Fibroblast of the aortic adventitia (primary cell): ENCODE measurements at regions not wholly inside any gene's neighbourhood (a gene's known extent, or its start where the extent isn't known, plus 50 kb on each side); places are given as distances from the start of the nearest gene placed in this dataset. TPM values are rescaled to one million over a fixed set of nuclear protein-coding genes. Genes with fewer than 3 reads are reported as not detected.
"Not testable (repeated sequence)": the region's sequence is repeated elsewhere in the genome, so short reads cannot be mapped to it uniquely, and the experiment has no call there.

Source experiments
- DNase-seq: peaks from one replicate; pipeline ENCODE4 v3.0.0-alpha.2; 2010; ENCODE audit warnings: low read depth
- H3K4me3 ChIP-seq: 2 replicates; pipeline ENCODE4 v1.5.1; 2011; ENCODE audit warnings: low read depth, mild to moderate bottlenecking, control low read depth, low read length, moderate library complexity
- small RNA-seq: library from RNA; depleted of rRNA; stranded (forward); fragments of <200 nt; gene quantifications from one replicate; pipeline ENCODE3, GENCODE V24; 2012
- TF ChIP-seq, protein P1 (sequence below): IDR thresholded peaks from 2 replicates; pipeline ENCODE4 v1.5.1; 2011; ENCODE audit warnings: mild to moderate bottlenecking, low read length, control low read depth, inconsistent platforms; ENCODE audit not compliant: insufficient read depth

DNA sequence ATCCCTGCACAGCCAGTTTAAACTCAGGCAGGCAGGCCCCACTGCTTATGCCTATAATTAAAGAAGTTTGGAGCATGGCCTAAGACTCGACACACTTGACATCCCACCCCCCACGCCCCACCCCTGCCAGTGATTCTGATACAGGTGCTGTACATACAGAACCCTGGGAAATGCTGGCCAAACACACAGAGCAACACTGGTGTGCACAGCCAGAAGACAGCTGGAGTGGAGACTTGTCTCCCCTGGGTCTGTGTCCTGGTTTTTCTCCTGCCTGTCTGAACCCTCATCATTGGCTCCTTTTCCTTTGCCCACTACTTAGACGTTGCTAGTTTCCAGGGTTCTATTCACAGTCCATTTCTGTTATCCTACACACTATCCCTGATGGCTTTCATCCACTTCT is 76.8 kb downstream of the DLEU7 start:
- H3K4me3 ChIP-seq = no peak overlapping the region
- no peak for DNase-seq
- TF ChIP-seq, protein P1, sequence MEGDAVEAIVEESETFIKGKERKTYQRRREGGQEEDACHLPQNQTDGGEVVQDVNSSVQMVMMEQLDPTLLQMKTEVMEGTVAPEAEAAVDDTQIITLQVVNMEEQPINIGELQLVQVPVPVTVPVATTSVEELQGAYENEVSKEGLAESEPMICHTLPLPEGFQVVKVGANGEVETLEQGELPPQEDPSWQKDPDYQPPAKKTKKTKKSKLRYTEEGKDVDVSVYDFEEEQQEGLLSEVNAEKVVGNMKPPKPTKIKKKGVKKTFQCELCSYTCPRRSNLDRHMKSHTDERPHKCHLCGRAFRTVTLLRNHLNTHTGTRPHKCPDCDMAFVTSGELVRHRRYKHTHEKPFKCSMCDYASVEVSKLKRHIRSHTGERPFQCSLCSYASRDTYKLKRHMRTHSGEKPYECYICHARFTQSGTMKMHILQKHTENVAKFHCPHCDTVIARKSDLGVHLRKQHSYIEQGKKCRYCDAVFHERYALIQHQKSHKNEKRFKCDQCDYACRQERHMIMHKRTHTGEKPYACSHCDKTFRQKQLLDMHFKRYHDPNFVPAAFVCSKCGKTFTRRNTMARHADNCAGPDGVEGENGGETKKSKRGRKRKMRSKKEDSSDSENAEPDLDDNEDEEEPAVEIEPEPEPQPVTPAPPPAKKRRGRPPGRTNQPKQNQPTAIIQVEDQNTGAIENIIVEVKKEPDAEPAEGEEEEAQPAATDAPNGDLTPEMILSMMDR = no peak

DNA sequence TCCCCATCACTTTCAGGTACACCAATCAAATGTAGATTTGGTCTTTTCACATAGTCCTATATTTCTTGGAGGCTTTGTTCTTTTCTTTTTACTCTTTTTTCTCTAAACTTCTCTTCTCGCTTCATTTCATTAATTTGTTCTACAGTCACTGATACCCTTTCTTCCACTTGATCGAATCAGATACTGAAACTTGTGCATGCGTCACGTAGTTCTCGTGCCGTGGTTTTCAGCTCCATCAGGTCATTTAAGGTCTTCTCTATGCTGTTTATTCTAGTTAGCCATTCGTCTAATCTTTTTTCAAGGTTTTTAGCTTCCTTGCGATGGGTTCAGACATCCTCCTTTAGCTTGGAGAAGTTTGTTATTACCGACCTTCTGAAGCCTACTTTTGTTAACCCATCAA is 70.6 kb downstream of the DLEU7 start:
- H3K4me3 ChIP-seq, DNase-seq: not testable (repeated sequence)

Small RNAs in the stretch of these regions (small RNA-seq; reads per million reads assigned to genes)
- not detected for gene RF02109
- gene RF02110 = not detected
